Left colon (tissue), 2 donors: ENCODE measurements at regions not wholly inside any gene's neighbourhood (a gene's known extent, or its start where the extent isn't known, plus 50 kb on each side); places are given as distances from the start of the nearest gene placed in this dataset.

Source experiments
- ATAC-seq: fragments of 200-7000 bp; cut with Tn5 transposase; one replicate; pipeline ENCODE4 v1.9.1; 2020; ENCODE audit warnings: mild to moderate bottlenecking, moderate library complexity
- DNase-seq, 2 donors: peaks; one replicate each; pipeline ENCODE4 v3.0.0-alpha.2; 2020
- intact Hi-C, 2 donors: fragments of 100-400 bp; cut with DNase I in 1 of 2; cut with micrococcal nuclease in 1 of 2; formaldehyde crosslinking; loops; one replicate each; pipeline versions ENCODE4 v1.11.2 to v1.14.0; 2022; cut with DNase I, micrococcal nuclease
- donor health status: DM: no; HTN: no; CAD: no.
- donor health status: DM: yes; HTN: yes; CAD: no.

DNA sequence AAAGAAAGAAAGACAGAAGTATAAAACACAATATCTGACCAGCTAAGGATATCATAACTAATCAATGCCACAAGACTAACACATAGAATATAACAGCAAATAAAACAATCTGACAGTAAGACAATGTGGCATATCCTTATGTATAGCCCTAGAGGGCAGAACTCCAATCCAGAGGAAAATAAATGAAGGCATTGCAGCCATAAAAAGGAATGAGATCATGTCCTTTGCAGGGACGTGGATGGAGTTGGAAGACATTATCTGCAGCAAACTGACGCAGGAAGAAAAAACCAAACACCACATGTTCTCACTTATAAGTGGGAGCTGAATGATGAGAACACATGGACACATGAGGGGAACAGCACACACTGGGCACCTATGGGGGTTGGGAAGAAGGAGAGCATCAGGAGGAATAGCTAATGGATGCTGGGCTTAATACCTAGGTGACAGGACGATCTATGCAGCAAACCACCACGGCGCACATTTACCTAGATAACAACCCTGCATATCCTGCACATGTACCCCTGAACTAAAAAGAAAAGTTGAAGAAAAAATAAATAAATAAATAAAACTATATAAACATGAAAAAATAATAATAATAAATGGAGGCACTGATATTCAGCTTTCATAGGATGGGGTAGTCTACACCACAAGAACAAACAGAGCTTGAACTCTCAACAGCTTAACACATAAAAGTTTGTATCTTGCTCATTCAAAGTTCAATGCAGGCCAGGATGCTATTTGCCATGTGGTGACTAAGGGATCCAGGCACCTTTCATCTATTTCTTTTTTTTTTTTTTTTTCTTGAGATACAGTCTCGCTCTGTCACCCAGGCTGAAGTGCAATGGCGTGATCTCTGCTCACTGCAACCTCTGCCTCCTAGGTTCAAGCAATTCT lies 66.1 kb upstream of the KAT6B start:
- DNase-seq (no peak), ATAC-seq (peak; percentile 64)
- intact Hi-C loops: no loop called here

DNA sequence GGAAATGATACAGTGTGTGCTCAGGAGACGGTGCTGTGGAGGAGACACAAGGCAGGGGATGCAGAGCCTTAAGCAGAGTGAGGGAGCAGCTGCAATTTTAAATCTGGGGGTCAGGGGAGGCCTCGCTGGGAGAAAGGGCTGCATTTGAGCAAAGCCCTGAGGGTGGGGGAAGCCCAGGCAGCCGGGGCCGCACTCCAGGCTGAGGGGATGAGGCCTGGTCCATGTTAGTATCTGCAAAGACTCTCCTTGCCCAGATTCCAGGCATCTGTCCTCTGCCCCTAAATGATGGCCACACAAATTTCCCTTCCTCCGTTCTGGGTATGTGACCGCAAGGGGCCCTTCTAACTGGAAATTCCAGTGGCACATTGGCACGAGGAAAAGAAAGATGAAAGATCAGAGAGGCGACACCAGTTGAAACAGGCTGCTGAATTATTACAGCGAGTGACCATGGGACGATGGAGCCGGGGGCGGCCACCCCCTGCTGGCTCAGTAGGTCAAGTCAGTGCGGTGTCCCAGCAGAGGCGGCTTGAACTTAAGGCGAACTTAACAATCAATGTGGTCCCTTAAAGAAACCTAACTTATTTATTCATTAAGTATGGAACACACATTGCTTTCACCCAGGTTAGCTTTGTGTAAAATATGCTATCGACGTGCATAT lies 62.3 kb upstream of the KAT6B start:
- no peak for ATAC-seq
- intact Hi-C loops: no loop called here
- DNase-seq: no peak

DNA sequence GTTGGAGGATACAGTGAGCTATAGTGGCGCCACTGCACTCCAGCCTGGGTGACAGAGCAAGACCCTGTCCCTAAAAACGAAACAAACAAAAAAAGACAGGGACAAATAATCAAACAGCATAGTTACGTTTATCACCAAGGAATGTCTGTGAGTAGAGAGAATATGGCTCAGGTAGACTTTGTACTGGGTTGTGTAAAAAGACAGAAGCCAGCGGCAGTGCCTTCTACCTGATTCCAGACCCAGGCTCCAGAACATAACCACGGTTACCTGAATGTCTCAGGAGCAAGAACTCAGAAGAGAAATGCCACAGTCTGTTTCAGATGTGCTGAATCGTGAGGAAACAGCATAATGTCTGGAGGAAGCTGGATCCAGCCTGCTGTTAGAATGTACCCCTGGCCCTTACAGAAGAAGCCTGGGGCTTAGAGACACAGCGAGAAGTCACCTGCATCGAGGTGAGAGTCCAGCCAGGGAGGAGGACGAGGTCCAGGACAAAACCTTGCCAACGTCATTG lies 60.9 kb upstream of the KAT6B start:
- intact Hi-C loops: no loop called here
- DNase-seq: no peak
- peak; percentile 34 for ATAC-seq

DNA sequence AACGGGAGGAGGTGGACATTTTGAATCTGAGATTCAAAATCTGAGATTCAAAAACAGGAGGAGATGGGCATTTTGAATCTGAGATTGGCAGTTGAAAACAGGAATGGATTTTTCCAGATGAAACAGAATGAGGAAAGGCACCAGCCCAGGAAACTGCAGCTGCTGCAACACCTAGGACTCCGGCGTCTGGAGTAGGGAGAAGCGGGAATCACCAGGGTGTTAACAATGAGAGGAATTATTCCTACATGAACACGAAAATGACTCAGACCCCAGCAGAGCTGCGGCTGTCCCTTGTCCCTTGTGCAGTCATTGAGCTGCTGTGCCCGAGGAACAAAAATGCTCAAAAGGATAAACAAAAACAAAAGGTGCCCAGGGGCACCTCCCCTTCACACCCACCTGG lies 59.9 kb upstream of the KAT6B start:
- DNase-seq (no peak), ATAC-seq (no peak)
- intact Hi-C loops: no loop called here

DNA sequence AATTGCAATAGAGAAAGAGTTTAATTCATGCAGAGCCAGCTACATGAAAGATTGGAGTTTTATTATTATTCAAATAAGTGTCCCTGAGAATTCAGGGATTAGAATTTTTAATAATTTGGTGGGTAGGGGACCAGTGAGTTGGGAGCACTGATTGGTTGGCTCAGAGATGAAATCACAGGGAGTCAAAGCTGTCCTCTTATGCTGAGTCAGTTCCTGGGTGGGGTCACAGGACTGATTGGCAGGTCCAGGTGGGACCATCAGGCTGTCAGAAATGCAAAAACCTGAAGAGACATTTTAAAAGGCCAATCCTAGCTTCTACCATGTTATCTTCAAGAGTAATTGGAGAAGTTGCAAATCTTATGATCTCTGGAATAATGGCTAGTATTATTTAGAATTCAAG lies 56.0 kb upstream of the KAT6B start:
- no peak for ATAC-seq
- DNase-seq: no peak
- intact Hi-C loops: no loop called here

DNA sequence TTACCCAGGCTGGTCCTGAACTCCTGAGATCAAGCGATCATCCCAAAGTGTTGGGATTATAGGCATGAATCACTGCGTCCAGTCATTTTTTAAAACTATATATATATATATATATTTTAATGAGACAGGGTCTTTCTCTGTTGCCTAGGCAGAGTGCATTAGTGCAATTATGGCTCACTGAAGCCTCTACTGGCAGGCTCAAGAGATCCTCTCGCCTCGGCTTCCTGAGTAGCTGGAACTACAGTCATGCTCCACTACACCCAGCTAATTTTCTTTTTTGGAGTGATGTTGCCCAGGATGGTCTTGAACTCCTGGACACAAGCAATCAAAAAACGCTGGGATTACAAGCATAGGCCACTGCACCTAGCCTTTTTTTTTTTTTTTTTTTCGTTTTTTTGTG lies 55.3 kb upstream of the KAT6B start:
- ATAC-seq (no peak), DNase-seq (no peak)
- intact Hi-C loops: no loop called here

DNA sequence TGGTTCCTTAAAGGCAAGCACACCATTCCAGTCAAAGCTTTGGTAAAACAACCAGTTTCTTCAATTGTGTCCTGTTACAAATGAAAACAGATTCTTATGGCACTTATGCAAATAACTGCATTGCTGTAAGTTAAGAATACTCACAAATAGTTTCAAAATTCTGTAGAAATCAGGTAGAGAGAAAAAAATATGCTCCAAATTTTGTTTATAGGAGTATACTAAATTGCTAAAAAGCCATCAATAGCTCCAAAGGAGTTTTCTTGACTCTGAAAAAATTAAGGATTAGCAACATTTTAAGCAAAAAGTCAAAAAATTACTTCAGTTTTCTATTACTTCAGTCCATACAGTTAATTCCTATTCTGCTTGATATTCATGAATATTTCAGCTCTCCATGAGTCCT lies 51.3 kb upstream of the KAT6B start:
- intact Hi-C loops: no loop called here
- no peak for ATAC-seq

More for the DNA sequence above, 51.3 kb upstream of the KAT6B start:
- no peak for DNase-seq
